H1 (cell line): ENCODE measurements at regions not wholly inside any gene's neighbourhood (a gene's known extent, or its start where the extent isn't known, plus 50 kb on each side); places are given as distances from the start of the nearest gene placed in this dataset.

Experiments used
- CBX5 ChIP-seq: fragments of 300-800, 300-1000 bp; sonication (generic); IDR thresholded peaks from 2 replicates; pipeline ENCODE4 v1.7.1; 2016; ENCODE audit warnings: antibody characterized with exemption, low read length, low read depth
- EZH2 ChIP-seq: fragments of 200-600 bp; sonication (generic); IDR thresholded peaks from 2 replicates; pipeline ENCODE4 v1.7.1; 2012; ENCODE audit warnings: low read depth, mild to moderate bottlenecking, moderate library complexity, low read length, inconsistent platforms; ENCODE audit not compliant: severe bottlenecking
- HDAC6 ChIP-seq: IDR thresholded peaks from one replicate; pipeline ENCODE4 v1.7.1; 2012; ENCODE audit warnings: low read depth, mild to moderate bottlenecking, inconsistent platforms, low read length, moderate library complexity
- POLR2A ChIP-seq, 2 experiments: IDR thresholded peaks; 1 replicate in 1 of 2; 2 replicates in 1 of 2; pipeline ENCODE4 v1.6.1; 2011; ENCODE audit warnings: low read depth in 2 of 2, low read length in 2 of 2, mild to moderate bottlenecking in 2 of 2; ENCODE audit errors: control extremely low read depth in 1 of 2
- POLR2AphosphoS5 ChIP-seq: IDR thresholded peaks from 2 replicates; pipeline ENCODE4 v1.6.1; 2011; ENCODE audit warnings: low read depth, low read length
- SP1 ChIP-seq: IDR thresholded peaks from 2 replicates; pipeline ENCODE4 v1.6.1; 2011; ENCODE audit warnings: low read depth, low read length
- TF ChIP-seq, protein P1 (sequence below), 3 experiments: IDR thresholded peaks; 1 replicate in 2 of 3; 2 replicates in 1 of 3; pipeline versions ENCODE4 v1.5.1 to v1.6.1; 2011; ENCODE audit warnings: low read length in 3 of 3, mild to moderate bottlenecking in 3 of 3, inconsistent platforms in 2 of 3, low read depth in 1 of 3, moderate library complexity in 1 of 3; ENCODE audit not compliant: insufficient read depth in 1 of 3; ENCODE audit errors: control extremely low read depth in 1 of 3

DNA sequence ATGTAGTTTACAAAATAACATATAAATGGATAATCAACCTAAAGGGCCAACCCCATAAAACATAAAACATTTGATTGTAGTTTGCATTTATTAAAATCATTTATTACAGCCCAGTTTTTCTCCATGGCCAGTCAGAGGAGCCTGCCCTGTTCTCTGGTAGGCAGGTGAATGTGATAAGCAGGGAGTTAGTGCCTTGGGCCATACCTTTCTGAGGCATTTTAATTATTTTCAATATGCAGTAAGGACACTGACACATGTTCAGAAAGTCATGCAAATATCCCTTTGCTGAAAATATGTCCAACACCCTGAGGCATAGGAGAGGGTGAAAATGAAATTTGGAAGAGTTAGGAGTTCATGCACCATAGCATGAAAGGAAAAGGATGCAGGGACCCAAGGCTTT, 242.6 kb upstream of the EDNRB start:
- TF ChIP-seq, protein P1, sequence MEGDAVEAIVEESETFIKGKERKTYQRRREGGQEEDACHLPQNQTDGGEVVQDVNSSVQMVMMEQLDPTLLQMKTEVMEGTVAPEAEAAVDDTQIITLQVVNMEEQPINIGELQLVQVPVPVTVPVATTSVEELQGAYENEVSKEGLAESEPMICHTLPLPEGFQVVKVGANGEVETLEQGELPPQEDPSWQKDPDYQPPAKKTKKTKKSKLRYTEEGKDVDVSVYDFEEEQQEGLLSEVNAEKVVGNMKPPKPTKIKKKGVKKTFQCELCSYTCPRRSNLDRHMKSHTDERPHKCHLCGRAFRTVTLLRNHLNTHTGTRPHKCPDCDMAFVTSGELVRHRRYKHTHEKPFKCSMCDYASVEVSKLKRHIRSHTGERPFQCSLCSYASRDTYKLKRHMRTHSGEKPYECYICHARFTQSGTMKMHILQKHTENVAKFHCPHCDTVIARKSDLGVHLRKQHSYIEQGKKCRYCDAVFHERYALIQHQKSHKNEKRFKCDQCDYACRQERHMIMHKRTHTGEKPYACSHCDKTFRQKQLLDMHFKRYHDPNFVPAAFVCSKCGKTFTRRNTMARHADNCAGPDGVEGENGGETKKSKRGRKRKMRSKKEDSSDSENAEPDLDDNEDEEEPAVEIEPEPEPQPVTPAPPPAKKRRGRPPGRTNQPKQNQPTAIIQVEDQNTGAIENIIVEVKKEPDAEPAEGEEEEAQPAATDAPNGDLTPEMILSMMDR (IDR thresholded peaks at IDR 0.05; ENCODE audit: control extremely low read depth in 1 of 3, insufficient read depth in 1 of 3, low read depth in 1 of 3, low read length in 3 of 3), result no peak
- no peak for TF ChIP-seq SP1
- TF ChIP-seq CBX5, result no peak
- TF ChIP-seq POLR2A (IDR thresholded peaks at IDR 0.05; ENCODE audit: control extremely low read depth in 1 of 2, low read depth in 2 of 2, low read length in 2 of 2), result no peak
- TF ChIP-seq HDAC6, result no peak
- TF ChIP-seq POLR2AphosphoS5, result no peak
- no peak for TF ChIP-seq EZH2
